HL-60 (cell line): ENCODE measurements at regions not wholly inside any gene's neighbourhood (a gene's known extent, or its start where the extent isn't known, plus 50 kb on each side); places are given as distances from the start of the nearest gene placed in this dataset.

ENCODE experiments used
- DNase-seq, 2 experiments: peaks; one replicate each; pipeline ENCODE4 v3.0.0-alpha.2; 2010 to 2020; ENCODE audit warnings: low read depth in 1 of 2, low spot score in 1 of 2
- H3K27ac ChIP-seq: fragments of 250-450 bp; sonication (Bioruptor Pico); replicated peaks from 2 replicates; pipeline ENCODE4 v1.5.1; 2020; ENCODE audit warnings: mild to moderate bottlenecking, moderate library complexity
- H3K27me3 ChIP-seq: fragments of 250-450 bp; sonication (Bioruptor Pico); 2 replicates; pipeline ENCODE4 v1.5.1; 2021; ENCODE audit warnings: mild to moderate bottlenecking, moderate library complexity; ENCODE audit not compliant: insufficient read depth, poor library complexity, severe bottlenecking
- H3K4me3 ChIP-seq: replicated peaks from 2 replicates; pipeline ENCODE4 v1.5.1; 2011; ENCODE audit warnings: mild to moderate bottlenecking, control low read depth, low read length; ENCODE audit not compliant: insufficient read depth
- CTCF ChIP-seq: IDR thresholded peaks from one replicate; pipeline ENCODE4 v1.5.1; 2011; ENCODE audit warnings: low read length, control low read depth, inconsistent platforms; ENCODE audit not compliant: insufficient read depth
- GABPA ChIP-seq: IDR thresholded peaks from 2 replicates; pipeline ENCODE4 v1.6.1; 2012; ENCODE audit warnings: low read depth
- POLR2AphosphoS5 ChIP-seq: IDR thresholded peaks from 2 replicates; pipeline ENCODE4 v1.6.1; 2012; ENCODE audit warnings: low read depth
- REST ChIP-seq: IDR thresholded peaks from 2 replicates; pipeline ENCODE4 v1.6.1; 2012; ENCODE audit warnings: low read depth; ENCODE audit not compliant: insufficient replicate concordance
- SPI1 ChIP-seq: IDR thresholded peaks from 2 replicates; pipeline ENCODE4 v1.6.1; 2012; ENCODE audit warnings: low read depth, mild to moderate bottlenecking, borderline replicate concordance

- Histone ChIP-seq H3K4me3 (no peak overlapping the region), H3K27me3 (no peaks in the 10 kb centered on the region), H3K27ac (no peak overlapping the region)
- no peak for DNase-seq
- no peak for TF ChIP-seq SPI1
- TF ChIP-seq POLR2AphosphoS5: no peak
- TF ChIP-seq CTCF: no peak
- TF ChIP-seq REST: no peak
- TF ChIP-seq GABPA: no peak
Observed at GRCh38 chr1:192445241-192445640, 128.4 kb downstream of the RGS21 start.

GRCh38 chr1:192445839-192446489, 129.2 kb downstream of the RGS21 start:
- Histone ChIP-seq H3K27ac (no peak overlapping the region), H3K4me3 (no peak overlapping the region), H3K27me3 (no peaks in the 10 kb centered on the region)
- DNase-seq: peak in 1 of 2 experiments; percentile 43
- peak; percentile 22 for TF ChIP-seq CTCF
- TF ChIP-seq SPI1: no peak

GRCh38 chr1:192448026-192448578, 127.5 kb upstream of the RGS1 start:
- H3K4me3 ChIP-seq: no peak overlapping the region
- TF ChIP-seq REST (no peak), SPI1 (no peak), GABPA (no peak), POLR2AphosphoS5 (no peak), CTCF (no peak)
- no peaks in the 10 kb centered on the region for H3K27me3 ChIP-seq
- no peak for DNase-seq
- no peak overlapping the region for H3K27ac ChIP-seq
